Parathyroid adenoma (tissue), 2 donors: ENCODE measurements at regions not wholly inside any gene's neighbourhood (a gene's known extent, or its start where the extent isn't known, plus 50 kb on each side); places are given as distances from the start of the nearest gene placed in this dataset.

ENCODE experiments used
- H2AFZ ChIP-seq: fragments of 300-600 bp; sonication (generic); one replicate; pipeline ENCODE4 v1.7.0; 2017; ENCODE audit warnings: antibody characterized with exemption, mild to moderate bottlenecking
- H3K27ac ChIP-seq: fragments of 300-600 bp; sonication (generic); one replicate; pipeline ENCODE4 v1.7.0; 2017
- H3K27me3 ChIP-seq: fragments of 300-600 bp; sonication (generic); one replicate; pipeline ENCODE4 v1.7.0; 2017; ENCODE audit warnings: low read length; ENCODE audit not compliant: control insufficient read depth, insufficient read depth
- H3K36me3 ChIP-seq: fragments of 300-600 bp; sonication (generic); one replicate; pipeline ENCODE4 v1.7.0; 2017; ENCODE audit warnings: low read length; ENCODE audit not compliant: control insufficient read depth, insufficient read depth
- H3K4me1 ChIP-seq: fragments of 300-600 bp; sonication (generic); one replicate; pipeline ENCODE4 v1.7.0; 2017; ENCODE audit warnings: control low read depth
- H3K4me2 ChIP-seq: fragments of 300-600 bp; sonication (generic); one replicate; pipeline ENCODE4 v1.7.0; 2017; ENCODE audit warnings: low read length
- H3K4me3 ChIP-seq: fragments of 300-600 bp; sonication (generic); one replicate; pipeline ENCODE4 v1.7.0; 2017; ENCODE audit warnings: low read depth, low read length
- H3K79me2 ChIP-seq: fragments of 300-600 bp; sonication (generic); one replicate; pipeline ENCODE4 v1.7.0; 2017; ENCODE audit warnings: control low read depth
- H3K9ac ChIP-seq: fragments of 300-600 bp; sonication (generic); one replicate; pipeline ENCODE4 v1.7.0; 2017; ENCODE audit warnings: mild to moderate bottlenecking
- H3K9me3 ChIP-seq: fragments of 300-600 bp; sonication (generic); one replicate; pipeline ENCODE4 v1.7.0; 2017; ENCODE audit warnings: low read length; ENCODE audit not compliant: control insufficient read depth
- TF ChIP-seq, protein P1 (sequence below): fragments of 300-600 bp; sonication (generic); IDR thresholded peaks from one replicate; pipeline ENCODE4 v1.7.0; 2017; ENCODE audit warnings: antibody characterized with exemption, mild to moderate bottlenecking
- donor health status: primary hyperparathyroidism.

DNA sequence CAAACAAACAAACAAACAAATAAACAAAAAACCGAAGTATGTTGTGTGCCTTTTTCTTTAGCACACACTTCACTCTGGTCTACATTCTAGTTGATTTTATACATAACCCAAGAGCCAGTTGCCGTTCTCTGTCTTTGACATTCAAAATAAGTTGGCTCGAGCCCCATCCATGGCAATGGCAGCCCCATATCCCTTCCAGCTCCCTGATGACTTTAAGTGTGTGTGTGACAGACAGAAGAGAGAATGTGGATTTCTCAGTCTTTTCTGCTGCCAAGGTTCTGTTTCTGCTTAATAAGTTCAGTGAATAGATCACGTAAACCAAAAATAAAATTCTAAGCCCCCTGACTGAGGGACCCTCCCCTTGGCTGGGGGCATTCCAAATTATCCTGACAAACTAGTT lies 100.6 kb upstream of the TENM4 start:
- TF ChIP-seq, protein P1, sequence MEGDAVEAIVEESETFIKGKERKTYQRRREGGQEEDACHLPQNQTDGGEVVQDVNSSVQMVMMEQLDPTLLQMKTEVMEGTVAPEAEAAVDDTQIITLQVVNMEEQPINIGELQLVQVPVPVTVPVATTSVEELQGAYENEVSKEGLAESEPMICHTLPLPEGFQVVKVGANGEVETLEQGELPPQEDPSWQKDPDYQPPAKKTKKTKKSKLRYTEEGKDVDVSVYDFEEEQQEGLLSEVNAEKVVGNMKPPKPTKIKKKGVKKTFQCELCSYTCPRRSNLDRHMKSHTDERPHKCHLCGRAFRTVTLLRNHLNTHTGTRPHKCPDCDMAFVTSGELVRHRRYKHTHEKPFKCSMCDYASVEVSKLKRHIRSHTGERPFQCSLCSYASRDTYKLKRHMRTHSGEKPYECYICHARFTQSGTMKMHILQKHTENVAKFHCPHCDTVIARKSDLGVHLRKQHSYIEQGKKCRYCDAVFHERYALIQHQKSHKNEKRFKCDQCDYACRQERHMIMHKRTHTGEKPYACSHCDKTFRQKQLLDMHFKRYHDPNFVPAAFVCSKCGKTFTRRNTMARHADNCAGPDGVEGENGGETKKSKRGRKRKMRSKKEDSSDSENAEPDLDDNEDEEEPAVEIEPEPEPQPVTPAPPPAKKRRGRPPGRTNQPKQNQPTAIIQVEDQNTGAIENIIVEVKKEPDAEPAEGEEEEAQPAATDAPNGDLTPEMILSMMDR: no peak
- no peak overlapping the region for H3K9ac ChIP-seq
- no peaks in the 10 kb centered on the region for H3K27me3 ChIP-seq
- no peak overlapping the region for H3K27ac ChIP-seq
- no peak overlapping the region for H3K4me3 ChIP-seq
- no peak overlapping the region for H3K4me2 ChIP-seq
- H2AFZ ChIP-seq: no peak overlapping the region
- H3K4me1 ChIP-seq: no peaks in the 10 kb centered on the region
- no peaks in the 10 kb centered on the region for H3K79me2 ChIP-seq
- no peaks in the 10 kb centered on the region for H3K36me3 ChIP-seq
- H3K9me3 ChIP-seq: no peaks in the 10 kb centered on the region

DNA sequence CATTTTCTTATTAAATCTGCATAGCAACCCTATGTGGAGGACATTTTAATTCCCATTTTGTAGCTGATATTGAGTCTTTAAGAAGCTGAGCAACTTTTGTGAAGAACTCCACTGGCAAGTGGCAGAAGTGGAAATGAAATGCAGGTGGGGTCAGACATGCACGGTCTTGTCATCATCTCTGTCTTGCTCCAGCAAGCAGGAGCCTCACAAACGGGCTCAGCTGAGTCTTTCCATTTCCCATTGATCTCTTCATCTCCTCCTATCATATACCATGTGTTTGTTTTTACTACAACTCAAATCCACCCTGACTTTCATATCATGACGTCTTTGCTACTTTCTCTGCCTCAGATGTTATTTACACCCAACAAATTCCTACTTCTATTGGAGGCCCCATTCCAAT lies 97.9 kb upstream of the TENM4 start:
- TF ChIP-seq, protein P1: no peak
- no peak overlapping the region for H3K4me2 ChIP-seq
- no peaks in the 10 kb centered on the region for H3K79me2 ChIP-seq

DNA sequence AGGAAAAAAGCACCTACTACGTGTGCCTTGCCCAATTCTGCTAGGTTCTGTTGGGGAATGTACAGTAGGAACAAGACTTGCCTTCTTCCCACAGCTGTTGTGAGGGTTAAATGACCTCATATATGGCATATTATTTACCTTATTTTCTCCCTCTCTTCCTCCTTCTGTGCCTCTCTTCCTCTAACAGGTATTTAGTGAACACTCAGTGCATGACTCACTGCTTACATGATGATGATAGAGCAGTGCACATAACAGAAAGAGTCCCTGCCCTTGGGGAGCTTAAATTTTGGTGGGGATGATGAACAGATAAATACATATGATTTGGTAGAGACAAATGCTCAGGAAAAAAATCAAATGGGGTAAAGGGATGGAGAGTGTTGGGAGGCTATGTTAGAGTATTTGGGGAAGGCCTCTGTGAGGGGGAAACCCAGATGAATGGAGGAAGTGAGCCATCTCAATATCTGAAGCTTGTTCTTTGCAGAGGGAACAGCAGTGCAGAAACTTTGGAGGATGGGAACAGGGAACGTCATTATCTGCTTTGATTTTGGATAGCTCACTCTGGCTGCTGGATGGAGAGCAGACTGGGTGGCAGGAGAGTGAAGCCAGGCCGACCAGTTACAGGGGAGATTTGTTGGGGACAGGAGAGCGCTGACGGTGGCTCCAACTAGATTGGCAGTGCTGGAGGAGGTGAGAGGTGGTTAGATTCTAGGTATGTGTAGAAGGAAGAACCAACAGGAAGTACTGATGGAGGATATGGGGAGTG lies 95.5 kb upstream of the TENM4 start:
- Histone ChIP-seq H3K36me3 (no peaks in the 10 kb centered on the region), H3K27ac (no peak overlapping the region), H3K9ac (no peak overlapping the region), H3K4me1 (no peaks in the 10 kb centered on the region), H3K4me2 (no peak overlapping the region), H3K27me3 (no peaks in the 10 kb centered on the region), H3K79me2 (no peaks in the 10 kb centered on the region), H2AFZ (no peak overlapping the region), H3K9me3 (no peaks in the 10 kb centered on the region), H3K4me3 (no peak overlapping the region)
- TF ChIP-seq, protein P1: no peak

More for the DNA sequence above, 97.9 kb upstream of the TENM4 start:
- Histone ChIP-seq H3K27me3 (no peaks in the 10 kb centered on the region), H3K9me3 (no peaks in the 10 kb centered on the region), H3K36me3 (no peaks in the 10 kb centered on the region), H3K9ac (no peak overlapping the region), H3K4me1 (no peaks in the 10 kb centered on the region), H3K4me3 (no peak overlapping the region), H3K27ac (no peak overlapping the region), H2AFZ (no peak overlapping the region)

DNA sequence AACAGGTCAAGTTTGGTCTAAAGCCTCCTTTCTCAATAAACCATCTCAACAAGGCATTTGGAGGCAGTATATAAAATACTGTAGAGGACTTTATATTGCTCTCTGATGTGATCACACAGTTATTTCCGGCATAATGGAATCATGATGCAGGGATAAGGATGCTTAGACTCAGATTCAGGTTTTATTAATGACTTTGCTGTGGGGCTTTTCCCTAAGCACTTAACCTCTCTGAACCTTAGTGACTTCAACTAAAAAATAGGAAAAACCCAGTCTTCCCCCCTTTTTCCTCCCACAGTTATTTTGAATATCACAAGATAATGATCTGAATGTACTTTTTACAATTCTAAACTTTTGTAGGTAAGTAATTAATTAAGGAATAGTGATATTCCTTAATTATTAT lies 94.8 kb upstream of the TENM4 start:
- TF ChIP-seq, protein P1: no peak
- Histone ChIP-seq H3K36me3 (no peaks in the 10 kb centered on the region), H3K4me2 (no peak overlapping the region), H3K79me2 (no peaks in the 10 kb centered on the region), H3K27ac (no peak overlapping the region), H3K4me1 (no peaks in the 10 kb centered on the region), H3K27me3 (no peaks in the 10 kb centered on the region), H3K4me3 (no peak overlapping the region), H2AFZ (no peak overlapping the region), H3K9ac (no peak overlapping the region), H3K9me3 (no peaks in the 10 kb centered on the region)

DNA sequence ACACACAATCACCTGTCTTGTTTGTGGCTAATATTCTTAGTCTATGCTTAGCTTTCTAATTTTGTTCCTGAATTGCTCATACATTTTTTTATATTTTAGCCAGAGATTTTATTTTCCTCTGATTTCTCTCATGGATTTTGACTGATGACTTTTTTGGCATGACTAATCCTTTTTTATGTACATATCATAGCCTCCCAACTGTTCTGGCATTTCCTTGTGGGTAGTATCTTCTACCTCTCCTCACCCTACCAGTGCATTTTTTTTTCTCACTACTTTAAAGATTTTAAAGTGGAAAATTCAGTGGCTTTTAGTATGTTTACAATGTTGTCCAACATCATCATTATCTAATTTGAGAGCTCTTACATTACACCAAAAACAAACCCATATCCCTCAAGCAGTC lies 84.4 kb upstream of the TENM4 start:
- Histone ChIP-seq H3K4me3 (no peak overlapping the region), H3K36me3 (no peaks in the 10 kb centered on the region), H3K4me1 (no peaks in the 10 kb centered on the region), H3K9ac (no peak overlapping the region), H2AFZ (no peak overlapping the region), H3K27ac (no peak overlapping the region), H3K4me2 (no peak overlapping the region), H3K27me3 (no peaks in the 10 kb centered on the region), H3K9me3 (no peaks in the 10 kb centered on the region), H3K79me2 (no peaks in the 10 kb centered on the region)
- TF ChIP-seq, protein P1: no peak
